ENCODE measurements at regions not wholly inside any gene's neighbourhood (a gene's known extent, or its start where the extent isn't known, plus 50 kb on each side); places are given as distances from the start of the nearest gene placed in this dataset.

DNA sequence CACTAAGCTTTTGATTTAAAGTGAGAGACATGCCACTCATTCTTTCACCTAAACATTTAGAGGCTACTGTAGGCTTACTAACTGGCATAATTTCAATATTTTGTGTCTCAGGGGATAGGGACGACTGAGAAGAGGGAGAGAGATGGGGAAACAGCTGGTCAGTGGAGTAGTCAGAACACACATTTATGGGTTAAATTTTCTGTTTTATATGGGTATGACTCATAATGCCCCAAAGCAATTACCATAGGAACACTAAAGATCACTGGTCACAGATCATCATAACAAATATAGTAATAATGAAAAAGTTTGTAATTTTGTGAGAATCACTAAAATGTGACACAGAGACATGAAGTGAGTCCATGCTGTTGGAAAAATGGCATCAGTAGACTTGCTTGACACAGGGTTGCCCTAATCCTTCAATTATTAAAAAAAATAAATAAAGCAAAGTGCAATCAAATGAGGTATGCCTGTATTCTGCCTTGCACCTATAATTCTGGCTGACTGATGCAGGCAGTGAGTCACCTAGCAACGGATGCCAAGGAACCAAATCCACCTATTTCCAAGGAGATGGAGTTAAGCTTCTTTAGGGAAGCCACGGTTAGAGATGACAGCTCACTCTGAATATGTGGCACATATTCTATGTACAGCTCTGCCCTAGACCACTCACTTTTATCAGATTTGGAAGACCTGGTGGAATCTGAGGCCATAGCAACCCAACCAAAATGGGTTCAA, 166.1 kb downstream of the MARCHF11 start:
- peak in 6 of 51 donors; percentile 0 to 34 (median 4) for DNase-seq

DNA sequence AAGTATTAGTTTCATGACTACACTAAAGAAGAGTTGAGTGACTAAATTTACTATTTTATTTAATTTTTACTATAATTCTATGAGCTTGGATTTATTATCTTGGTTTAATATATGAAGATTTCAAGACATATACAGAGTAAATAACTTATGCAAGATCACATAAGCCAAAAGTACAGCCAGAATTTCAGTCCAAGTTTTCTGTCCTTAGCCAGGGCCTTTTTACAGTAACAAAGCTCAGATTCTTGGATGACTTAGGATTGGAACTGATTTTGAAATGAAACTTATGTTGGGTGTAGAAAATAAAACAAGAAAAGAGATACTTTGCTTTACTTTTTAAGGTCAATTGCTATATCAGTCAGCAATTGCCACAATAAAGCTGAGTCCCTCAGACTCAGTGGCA, 170.3 kb downstream of the MARCHF11 start:
- DNase-seq: no peak

DNA sequence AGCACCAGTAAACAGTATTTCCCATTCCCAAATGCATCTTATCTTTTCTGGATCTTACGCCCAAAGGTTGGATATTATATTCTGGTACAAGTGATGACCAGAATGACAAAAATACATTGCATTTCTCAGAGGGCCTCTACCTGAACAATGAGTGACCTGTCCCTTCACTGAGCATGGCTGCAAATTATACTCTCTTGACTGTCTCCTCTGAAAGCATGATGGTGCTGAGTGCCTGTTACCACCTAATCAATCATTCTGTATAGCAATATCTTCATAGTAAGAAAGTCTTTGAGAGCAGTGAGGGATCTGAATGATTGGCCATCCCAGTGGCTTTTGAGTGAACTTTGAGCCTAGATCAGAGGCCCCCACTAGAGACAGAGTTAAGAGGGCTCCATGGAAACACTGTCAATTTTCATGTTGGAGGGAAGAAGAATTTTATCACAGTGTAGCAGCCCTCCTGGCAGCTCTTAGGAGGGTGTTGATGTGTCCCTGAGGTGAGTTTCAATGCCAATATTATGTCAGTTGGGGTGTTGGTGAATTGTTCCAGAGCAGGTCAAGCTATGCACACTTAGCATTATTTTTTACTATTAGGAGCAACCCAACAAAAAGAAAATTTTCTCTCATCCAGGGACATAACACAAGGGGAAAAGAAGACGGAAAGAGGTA, 171.7 kb downstream of the MARCHF11 start:
- no peak for DNase-seq

DNA sequence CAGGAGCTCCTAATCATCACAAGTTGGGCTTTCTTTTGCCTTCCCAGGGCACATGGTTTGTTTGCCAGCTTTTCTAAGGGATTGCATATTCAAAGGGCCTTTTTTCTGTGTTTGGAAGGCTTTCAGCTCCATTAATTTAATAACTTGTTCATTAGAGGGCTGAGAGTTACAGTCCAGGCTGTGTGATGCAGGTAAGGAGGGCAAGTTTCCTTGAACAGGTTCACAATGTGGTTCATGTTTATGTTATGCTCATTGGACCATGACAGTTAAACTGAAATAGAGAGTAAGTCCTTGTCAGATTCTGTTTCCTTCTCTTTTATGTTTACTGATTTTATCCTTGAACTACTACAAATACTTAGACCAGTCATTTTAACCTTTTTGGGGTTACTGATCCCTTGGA, 174.4 kb downstream of the MARCHF11 start:
- DNase-seq: no peak

DNA sequence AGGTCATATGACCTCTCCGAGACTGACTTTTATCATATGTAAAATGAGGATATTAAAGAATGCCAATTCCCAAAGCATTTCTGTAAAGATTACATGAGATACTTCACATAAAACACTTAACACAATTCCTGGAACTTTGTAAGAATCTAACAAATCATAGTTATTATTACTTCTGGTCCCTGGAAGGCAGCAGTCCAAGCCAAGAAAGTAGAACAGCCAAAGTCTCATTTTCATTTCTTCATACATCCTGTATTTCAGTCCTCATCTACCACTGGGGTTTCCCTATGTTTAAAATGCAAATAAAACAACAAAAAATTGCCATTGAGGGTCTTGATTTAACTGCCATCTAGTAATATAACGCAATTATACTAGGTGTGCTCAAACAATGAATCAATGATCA, 179.5 kb downstream of the MARCHF11 start:
- no peak for DNase-seq

DNA sequence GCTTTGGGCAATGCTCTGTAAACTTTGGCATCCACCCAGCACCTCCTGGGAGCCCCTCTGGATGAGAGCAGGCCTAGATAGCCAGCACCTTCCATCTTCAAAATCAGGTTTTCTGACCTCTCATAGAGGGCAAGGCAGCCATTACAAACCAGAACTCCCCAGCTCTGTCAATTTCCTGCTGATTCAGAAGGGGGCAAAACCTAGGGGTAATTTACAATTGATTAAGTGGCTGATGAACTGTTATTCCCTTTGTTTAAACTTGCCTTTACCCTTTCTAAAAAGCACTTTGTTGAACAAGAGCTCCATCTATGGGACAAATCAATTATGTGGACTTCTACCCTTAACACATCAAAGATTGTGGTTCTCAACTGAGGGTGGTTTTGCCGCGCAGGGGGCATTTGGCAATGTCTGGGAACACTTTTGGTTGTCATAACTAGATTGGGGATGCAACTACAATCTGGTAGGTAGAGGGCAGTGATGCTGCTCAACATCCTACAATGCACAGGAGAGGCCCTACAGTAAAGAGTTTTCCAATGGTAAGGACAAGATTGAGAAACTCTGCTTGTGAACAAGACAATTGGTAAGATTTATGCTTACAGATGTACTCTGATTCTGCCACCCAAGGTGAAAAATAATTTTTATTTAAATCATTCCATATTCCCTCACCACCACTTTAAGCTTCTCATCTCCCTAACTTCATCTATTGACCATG, 184.1 kb downstream of the MARCHF11 start:
- peak in 1 of 51 donors; percentile 5 for DNase-seq

DNA sequence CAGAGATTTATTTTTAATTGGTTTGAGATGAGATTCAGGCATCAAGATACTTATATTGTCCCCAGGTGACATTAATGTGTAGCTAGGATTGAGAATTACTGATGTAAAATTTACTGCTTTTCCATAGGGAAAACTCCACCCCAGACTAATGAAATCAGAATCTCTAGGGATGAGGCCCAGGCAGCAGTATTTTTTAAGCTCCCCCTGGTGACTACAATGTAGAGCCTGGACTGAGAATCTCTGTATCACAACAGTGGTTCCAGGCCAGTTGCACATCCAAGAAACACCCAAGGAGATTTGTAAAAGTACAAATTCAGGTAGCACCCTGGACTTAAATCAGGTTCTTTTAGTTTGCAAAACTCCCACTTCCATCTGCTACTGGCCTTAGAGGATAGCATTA, 185.7 kb downstream of the MARCHF11 start:
- no peak for DNase-seq

DNA sequence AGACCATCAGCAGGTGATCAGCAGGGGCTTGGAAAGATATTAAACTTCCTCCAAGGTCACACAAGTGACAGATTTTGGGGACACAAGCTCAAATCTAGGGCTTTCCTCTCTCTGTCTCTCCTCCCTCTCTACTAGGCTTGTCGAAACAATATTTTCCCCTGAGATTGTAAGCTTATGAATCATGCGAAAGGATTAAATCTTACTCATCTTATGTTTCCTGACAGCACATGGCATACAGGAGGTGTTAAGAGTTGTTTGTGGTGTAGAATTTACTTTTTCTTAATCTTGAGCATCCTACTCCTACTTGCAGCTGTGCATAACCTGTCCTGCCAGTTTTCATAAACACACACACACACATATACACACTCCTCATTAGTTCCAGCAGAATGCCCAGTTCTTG, 186.3 kb downstream of the MARCHF11 start:
- no peak for DNase-seq

DNA sequence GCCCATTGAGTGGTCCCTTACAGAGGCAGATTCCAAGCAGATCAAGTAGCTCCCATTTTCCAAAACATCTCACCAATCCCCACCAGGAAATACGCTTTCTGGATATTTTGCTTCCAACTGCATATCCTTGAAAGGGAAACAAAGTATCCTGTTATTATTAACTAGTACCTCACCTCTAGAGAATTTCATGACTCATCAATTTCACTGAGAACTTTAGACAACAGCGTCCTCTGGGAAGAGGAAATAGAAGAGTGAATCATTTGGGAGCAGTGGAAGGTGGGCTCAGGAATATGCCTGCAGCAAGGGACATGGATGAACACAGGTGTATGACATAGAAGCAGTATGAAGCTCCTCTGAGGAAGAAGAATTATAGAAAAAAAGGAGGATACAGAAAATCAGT, 186.7 kb downstream of the MARCHF11 start:
- no peak for DNase-seq

DNA sequence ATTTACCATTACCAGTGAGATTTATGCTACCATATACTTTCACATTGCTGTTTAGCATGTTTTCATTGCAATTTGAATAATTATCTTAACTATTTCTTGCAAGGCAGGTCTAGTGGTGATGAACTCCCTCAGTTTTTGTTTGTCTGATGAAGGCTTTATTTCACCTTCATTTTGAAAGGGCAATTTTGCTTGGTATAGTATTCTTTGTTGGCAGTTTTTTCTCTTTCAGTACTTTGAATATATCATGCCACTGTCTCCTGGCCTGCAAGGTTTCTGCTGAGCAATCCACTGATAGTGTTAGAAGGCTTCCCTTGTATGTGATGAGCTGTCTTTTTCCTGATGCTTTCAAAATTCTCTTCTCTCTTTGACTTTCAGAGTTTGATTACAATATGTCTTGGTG, 188.0 kb downstream of the MARCHF11 start:
- no peak for DNase-seq

Measured in hypothalamus (tissue), 51 donors.